ENCODE measurements at regions not wholly inside any gene's neighbourhood (a gene's known extent, or its start where the extent isn't known, plus 50 kb on each side); places are given as distances from the start of the nearest gene placed in this dataset.
"Not testable (repeated sequence)": the region's sequence is repeated elsewhere in the genome, so short reads cannot be mapped to it uniquely, and the experiment has no call there.

DNA sequence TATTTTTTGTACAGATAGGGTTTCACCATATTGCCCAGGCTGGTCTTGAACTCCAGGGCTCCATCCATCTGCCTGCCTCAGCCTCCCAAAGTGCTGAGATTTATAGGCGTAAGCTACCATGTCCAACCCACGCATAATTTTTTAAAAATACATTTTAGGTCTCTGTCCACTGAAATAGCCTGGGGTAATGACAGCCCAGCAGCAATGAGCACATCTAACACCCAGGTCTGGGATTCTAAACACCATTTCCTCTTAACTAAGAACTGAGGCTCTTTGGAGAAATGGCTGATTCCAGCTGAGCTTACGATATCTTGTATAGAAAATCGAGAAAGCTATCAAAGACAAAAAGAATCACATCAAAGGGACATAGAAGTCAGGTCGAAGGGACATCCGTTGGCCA, 245.3 kb downstream of the PARN start:
- no peak for DNase-seq

DNA sequence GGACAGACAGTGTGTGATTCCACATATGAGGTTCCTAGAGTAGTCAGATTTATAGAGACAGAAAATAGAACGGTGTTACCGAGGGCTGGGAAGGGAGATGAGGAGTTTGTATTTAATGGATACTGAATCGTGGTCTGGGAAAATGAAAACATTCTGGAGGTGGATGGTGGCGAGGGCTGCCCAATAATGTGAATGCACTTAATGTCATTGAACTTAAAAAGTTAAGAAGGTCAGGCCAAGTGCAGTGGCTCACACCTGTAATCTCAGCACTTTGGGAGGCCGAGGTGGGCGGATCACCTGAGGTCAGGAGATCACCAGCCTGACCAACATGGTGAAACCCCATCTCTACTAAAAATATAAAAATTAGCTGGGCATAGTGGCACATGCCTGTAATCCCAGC, 246.2 kb downstream of the PARN start:
- not testable (repeated sequence) for DNase-seq

DNA sequence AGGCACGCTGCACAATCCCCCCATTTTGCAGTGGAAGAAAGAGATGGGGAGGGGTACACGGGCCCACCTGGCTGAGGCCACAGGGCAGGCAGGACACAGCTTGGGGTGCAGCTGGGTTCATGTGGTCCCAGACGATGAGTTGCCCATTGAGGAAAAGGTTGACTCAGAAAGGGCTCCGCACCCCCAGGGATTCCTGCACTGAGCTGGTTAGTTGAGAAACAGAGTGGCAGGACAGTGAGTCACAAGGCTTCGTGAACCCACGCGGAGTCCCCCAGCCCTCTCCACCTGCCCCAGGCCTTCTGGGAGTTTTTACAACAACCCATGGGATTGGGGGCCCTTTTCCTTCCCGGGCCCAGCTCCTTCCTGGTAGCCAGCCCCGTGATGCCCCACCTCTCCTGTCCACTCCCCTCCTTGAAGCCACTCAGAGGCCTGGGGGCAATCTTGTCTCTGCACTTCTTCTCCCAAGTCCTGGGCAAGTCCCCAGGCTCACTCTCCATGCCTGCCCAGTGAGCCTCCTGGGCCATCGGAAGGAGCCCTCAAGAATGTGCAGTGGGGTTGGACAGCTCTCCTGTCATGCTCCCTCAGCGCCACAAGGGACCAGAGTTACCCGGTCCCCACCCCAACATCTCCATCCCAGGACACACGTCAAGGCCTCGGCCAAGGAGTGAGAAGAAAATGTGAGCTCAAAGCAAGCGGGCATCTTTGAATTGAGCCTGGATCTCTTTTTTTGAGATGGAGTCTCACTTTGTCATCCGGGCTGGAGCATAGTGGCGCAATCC, 251.2 kb downstream of the PARN start:
- no peak for DNase-seq

- no peak for DNase-seq
Observed at GRCh38 chr16:14378131-14378551, 251.9 kb downstream of the PARN start.

DNA sequence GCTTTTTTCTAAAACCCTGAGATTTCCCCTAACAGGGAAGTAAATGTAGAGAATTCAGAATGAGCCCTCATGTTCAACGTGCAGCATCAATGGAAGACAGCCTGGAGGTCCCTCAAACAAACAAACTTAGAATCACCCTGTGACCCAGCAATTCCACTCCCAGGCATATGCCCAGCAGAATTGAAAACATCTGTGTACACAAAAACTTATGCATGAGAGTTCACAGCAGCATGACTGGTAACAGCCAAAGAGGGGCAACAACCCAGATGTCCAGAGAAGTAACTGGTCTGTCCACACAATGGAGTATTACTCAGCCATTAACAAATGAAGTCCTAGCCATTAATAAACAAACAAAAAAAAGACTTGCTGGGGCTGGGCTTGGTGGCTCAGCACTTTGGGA, 252.7 kb downstream of the PARN start:
- no peak for DNase-seq

DNA sequence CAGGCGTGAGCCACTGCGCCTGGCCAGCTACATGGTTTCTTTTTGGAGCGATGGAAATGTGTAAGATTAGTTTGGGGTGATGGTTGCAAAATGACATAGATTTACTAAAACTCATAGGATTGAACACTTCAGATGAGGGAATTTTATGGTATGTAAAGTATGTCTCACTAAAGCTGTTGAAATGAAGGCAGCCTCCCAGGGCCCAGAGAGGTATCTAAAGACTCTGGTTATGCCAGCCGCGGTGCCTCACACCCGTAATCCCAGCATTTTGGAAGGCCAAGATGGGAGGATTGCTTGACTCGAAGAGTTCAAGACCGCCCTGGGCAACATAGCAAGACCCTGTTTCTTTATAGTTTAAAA, 254.9 kb downstream of the PARN start:
- DNase-seq: no peak

GRCh38 chr16:14374451-14375131, 255.5 kb downstream of the PARN start:
- no peak for DNase-seq

GRCh38 chr16:14373896-14374295, 256.2 kb downstream of the PARN start:
- no peak for DNase-seq

DNA sequence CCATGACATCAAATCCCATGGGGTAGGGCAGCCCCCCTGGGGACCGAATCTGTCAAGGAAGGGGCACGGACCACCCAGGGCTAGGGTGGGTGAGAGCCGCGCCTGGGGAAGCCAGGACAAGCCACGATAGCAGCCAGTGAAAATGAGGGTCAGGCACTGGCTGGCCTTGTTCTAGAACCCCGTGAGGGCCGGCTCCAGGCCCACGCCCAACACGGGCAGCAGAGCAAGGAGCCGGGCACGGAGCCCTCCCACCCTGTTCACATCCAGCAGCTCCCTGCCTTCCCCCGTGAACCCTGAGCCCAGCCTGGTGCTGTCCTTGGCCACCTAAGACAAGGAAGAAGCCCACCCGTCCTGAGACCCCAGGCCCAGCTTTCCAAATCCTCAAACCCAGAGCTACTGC, 256.7 kb downstream of the PARN start:
- DNase-seq: no peak

- no peak for DNase-seq
Observed at GRCh38 chr16:14372471-14372870, 257.6 kb downstream of the PARN start.

DNA sequence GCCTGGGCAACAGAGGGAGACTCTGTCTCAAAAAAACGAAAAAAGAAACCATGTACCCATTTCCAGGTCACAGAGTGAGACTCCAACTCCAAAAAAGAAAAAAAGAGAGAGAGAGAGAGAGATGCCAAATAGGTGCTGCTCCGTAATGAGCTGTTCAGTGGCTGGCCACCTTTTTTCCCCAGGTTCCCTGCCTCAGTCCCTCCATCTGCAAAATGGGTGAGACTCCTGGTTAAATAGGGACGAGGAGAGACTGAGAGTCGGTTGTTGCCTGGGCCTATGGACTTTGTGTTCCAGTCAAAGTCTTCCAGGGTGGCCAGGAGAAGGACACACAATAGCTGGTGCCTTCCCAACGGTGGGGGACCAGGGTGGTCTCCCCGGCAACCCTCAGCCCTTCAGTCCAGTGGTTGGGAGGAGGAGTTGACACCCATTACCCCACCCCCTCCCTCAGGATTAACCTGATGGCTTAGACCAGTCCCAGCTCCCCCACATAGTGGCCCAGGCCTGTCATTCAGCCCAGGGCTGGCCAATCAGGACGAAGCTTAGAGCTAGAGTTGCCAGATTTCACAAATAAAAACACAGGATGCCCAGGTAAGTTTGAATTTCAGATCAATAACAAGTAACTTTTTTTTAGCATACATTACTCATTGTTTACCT, 258.2 kb downstream of the PARN start:
- DNase-seq: no peak

DNA sequence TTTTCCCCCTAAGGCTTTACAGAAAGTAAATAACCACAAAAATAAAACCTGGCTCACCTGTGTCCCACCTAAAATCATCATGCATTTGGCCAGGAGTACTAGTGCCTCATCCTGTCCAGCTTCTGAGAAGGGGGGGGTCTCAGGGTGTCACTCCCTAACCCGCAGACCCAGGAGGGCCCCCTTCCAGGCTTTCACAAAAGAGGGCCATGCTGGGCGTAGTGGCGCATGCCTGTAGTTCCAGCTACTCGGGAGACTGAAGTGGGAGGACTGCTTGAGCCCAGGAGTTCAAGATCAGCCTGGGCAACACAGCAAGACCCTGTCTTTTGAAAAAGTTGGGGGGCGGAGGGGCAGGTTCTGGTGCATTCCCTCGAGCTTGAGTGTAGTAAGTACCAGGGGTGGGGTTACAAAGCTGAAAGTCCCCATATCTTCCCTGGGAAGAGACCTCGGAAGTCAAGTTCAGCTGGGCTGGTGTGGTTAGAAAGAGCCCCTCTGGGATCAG, 259.3 kb downstream of the PARN start:
- no peak for DNase-seq

DNA sequence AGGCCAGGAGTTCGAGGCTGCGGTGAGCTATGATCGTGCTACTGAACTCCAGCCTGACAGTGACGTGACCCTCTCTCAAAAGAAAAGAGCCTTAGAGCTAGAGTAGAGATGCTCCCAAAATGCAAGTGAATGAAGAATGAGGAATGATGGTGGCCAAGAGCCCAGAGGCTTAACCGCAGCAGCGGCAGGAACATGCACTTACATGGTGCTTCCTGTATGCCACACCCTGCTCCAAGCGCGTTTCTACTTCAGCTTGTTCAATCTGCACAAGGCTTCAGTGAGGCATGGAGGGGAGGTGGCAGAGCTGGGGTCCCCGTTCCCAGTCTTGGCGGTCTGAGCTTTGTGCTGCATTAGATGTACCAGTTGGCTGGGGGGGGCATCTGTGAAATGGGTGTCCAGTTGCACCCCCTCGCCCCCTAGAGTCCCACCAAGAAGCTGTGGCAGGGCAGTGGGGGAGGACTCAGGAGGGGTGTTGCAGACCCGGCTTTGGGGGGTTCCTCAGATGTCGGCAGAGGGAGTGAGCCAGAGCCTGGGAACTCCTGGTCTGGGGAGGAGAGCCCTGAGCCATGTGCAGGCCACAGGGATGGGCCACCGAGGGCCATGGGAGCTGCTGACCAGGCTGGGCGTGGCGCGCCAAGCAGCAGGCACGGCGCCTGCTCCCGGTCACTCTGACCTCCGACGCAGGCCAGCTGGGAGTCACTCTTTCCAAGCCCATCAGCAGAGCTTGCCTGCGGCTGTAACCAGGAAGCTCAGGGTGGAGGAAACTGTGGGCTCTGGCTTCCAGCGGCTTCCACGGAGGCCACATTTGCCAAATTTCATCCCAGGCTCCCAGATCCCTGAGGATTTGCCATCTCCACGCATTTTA, 260.1 kb downstream of the PARN start:
- no peak for DNase-seq

- no peak for DNase-seq
Observed at GRCh38 chr16:14368399-14368798, 261.7 kb downstream of the PARN start.

- DNase-seq: no peak
Observed at GRCh38 chr16:14366974-14367707, 262.9 kb downstream of the PARN start.

DNA sequence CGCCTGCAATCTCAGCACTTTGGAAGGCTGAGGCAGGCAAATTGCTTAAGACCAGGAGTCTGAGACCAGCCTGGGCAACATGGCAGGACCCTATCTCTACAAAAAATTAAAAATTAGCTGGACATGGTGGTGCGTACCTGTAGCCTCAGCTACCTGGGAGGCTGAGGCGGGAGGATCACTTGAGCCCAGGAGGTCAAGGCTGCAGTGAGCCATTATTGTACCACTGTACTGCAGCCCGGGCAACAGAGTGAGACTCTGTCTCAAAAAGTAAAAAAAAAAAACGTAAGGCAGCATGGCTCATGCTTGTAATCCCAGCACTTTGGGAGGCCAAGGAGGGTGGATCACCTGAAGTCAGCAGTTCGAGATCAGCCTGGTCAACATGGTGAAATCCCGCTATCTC, 263.6 kb downstream of the PARN start:
- no peak for DNase-seq

GRCh38 chr16:14365200-14365851, 264.7 kb downstream of the PARN start:
- no peak for DNase-seq

DNA sequence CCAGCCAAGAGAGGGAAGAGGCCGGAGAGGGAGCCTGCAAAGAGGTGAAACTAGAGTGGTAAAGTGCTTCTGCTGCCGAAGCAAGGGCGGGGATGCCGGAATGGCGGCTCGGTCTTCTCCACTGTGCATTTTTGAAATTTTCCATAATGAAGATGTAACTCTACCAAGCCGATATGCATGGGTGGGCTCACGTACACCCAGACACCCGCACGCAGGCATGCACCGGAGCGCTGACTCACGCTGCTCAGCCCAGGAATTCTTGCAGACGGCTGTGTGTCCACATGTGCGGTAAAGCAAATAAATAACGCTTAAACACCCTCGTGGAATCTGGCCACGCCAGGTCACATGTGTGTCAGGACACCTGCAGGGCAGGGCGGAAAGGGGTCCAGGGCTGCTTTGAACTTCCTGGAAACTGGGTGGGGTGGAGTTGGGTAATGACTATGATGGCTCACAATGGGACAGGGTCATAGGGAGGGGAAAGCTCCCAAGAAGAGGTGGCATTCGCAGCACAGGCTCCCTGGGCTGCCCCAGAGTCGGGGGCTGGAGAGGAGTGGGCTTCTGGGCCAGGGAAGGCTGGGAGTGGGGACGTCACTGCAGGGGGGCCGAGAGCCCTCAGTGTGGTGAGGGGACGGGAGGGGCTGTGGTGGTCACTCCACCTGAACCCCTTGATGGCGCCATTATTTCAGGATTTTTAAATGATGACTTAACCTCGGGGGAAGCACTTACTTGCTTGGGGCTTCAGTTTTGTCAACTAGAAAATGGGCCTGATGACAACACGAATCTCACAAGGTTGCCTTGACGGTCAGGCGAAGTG, 265.5 kb downstream of the PARN start:
- no peak for DNase-seq

DNA sequence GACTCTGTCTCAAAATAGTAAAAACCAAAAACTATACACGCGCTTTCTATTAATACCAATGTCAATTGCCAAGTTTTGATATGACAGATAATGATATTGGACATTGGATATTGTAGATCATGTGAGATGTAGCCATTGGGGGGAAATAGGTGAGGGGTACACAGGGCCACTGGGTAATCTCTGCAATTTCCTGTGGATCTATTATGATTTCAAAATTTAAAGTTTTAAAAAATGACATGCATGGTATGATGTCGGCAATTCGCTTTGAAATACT, 266.0 kb downstream of the PARN start:
- no peak for DNase-seq

- DNase-seq: no peak
Observed at GRCh38 chr16:14362774-14363371, 267.2 kb downstream of the PARN start.
